Suppressor macrophage treated with lipopolysaccharide for 1 hour (primary cell): ENCODE measurements at regions not wholly inside any gene's neighbourhood (a gene's known extent, or its start where the extent isn't known, plus 50 kb on each side); places are given as distances from the start of the nearest gene placed in this dataset.
"Not testable (repeated sequence)": the region's sequence is repeated elsewhere in the genome, so short reads cannot be mapped to it uniquely, and the experiment has no call there.

Source experiments
- DNase-seq, 3 donors: peaks; one replicate each; pipeline ENCODE4 v3.0.0-alpha.2; 2020 to 2022

DNA sequence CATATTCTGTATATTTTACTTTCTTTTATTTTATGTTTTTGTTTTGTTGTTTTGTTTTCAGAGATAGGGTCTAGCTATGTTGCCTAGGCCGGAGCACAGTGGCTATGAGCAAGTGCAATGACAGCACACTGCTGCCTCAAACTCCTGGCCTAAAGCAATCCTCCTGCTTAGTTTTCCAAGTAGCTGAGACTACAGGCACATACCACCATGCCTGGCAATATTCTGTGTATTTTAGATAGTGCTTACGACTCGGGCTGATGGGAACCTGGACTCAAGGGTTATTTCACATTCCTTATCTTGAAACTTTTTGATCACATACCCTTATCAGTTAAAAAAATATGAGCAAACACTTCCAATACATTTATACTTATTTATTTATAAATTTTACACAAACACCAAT is 119.0 kb upstream of the STARD4 start:
- DNase-seq, result no peak

GRCh38 chr5:111628901-111629300 is 116.6 kb upstream of the STARD4 start:
- DNase-seq, result no peak

GRCh38 chr5:111627862-111628261 is 115.5 kb upstream of the STARD4 start:
- DNase-seq, result peak in 2 of 3 donors; percentile 16 to 49

GRCh38 chr5:111626473-111627148 is 114.3 kb upstream of the STARD4 start:
- no peak for DNase-seq

GRCh38 chr5:111618623-111619271 is 106.4 kb upstream of the STARD4 start:
- no peak for DNase-seq

DNA sequence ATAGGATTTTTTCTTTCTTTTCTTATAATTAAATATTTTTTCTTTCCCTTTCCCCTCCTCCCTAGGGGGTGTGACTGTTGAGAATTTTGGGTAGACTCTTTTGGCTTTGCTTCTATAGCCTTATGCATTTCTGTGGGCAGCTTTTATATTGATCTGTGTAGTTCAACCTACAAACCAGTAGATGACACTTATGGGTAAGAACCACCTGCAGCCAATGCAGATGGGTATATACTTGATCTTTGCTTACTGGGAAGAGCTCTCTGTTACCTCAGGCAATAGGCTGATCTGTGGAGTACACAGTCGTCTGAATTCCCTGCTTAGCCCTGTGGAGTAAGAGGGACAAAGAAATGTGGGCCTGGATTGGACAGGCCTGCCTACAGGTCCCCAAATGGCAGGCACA is 102.7 kb upstream of the STARD4 start:
- no peak for DNase-seq

GRCh38 chr5:111612013-111612630 is 99.8 kb upstream of the STARD4 start:
- DNase-seq, result not testable (repeated sequence)

GRCh38 chr5:111606194-111606593 is 93.9 kb upstream of the STARD4 start:
- DNase-seq, result no peak

GRCh38 chr5:111603446-111603827 is 91.1 kb upstream of the STARD4 start:
- DNase-seq, result no peak

DNA sequence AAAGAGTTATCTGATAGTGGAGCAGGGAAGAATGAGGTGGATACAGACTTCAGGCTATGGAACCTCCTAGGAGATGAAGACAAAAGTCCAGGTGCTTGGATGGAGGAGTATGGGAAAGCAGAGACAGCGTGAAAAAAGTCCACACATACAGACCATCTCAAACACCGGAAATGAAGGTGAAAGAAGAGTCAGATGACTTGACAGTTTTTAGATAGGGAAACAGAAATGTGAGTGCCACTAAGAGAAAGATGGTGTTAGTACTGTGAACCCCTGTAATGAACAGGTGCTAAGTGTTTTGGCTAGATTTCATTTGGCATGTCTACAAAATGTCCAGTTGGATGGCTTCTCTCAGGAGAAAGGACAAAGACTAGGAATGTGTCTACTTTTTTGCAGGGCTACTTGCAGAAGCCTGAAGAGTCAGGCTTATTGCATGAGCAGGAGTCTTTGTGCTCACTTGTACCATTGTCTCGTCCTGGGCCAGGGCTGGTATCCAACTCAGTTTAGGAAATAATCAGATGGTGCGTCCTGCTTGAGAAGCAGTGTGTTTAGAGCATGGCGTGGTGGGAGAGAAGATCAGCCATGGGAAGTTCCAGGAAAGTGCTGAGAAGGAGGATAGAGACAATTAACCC is 90.6 kb upstream of the STARD4 start:
- DNase-seq, result no peak

DNA sequence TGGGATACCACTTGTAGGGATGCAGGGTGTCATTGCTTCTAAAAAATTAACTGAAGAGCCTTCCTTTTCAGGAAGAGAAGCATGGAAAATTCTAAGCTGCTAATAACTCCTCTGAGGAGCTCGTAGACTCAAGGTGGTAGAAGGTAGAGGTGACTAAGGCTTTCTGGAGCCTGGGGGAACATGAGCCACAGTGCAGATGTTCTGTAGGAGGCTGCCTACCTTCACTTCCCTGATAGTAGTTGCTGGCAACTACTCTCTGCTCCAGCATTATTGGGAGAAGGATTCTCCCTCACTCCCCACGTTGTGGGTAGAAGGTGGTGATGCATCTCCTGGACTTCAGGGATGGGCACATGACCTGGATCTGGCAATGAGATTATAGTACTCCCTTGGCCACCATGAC is 86.7 kb upstream of the STARD4 start:
- no peak for DNase-seq

- no peak for DNase-seq
Observed at GRCh38 chr5:111597491-111597890, 85.2 kb upstream of the STARD4 start.

DNA sequence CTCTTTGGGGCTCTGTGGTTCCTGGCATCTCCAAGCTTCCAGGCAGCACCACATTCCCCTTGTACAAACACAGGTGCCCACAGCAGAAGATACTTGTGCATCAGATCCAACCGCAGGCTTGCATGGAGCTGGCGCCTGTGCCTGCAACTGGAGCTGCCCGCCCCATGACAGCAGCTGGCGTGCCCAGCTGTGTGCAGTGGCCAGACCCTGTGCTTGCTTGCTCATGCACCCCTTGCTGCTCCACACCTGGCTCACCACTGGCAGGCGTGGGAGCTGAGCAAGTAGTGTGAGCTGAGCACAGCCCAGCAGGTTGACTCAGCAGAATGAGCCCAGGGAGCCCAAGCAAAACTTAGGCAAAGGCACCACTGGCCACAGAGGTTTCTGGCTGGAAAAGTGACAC is 84.4 kb upstream of the STARD4 start:
- no peak for DNase-seq

GRCh38 chr5:111595425-111595824 is 83.1 kb upstream of the STARD4 start:
- DNase-seq, result no peak

DNA sequence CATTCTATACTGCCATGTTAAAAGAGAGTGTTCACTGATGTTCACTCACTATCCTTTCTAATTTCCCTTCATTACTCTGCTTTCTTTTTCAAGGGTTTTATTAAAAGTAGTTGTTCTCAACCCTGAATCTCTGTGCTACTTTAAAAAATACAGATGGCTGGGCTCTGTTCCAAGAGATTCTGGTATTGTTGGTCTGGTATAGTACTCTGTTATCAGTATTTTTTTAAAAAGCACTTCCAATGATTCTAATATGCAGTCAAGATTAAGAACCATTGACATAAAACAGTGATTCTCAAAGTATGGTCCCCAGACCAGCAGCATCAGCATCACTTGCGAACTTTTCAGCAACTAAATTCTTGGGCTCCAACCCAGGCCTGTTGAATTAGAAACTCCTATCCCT is 77.0 kb upstream of the STARD4 start:
- DNase-seq, result no peak

DNA sequence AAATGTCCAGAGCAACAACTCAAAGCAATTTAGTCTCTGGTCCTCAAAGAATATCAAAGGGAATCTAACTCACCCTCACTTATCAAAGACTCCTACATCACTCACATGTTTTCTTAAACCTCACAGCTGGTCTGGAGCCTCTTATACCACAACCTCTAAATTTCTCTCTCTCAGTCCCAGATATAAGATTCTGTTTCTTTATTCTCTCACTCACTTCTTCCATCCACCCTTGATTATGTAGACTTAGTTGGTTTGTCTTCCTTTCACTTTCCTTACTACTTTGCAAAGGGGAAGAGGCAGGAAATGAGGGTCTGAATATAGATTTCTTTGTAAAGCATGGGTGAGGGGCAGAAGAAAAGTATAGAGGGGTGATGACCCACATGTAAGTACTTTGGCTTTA is 75.4 kb upstream of the STARD4 start:
- no peak for DNase-seq

DNA sequence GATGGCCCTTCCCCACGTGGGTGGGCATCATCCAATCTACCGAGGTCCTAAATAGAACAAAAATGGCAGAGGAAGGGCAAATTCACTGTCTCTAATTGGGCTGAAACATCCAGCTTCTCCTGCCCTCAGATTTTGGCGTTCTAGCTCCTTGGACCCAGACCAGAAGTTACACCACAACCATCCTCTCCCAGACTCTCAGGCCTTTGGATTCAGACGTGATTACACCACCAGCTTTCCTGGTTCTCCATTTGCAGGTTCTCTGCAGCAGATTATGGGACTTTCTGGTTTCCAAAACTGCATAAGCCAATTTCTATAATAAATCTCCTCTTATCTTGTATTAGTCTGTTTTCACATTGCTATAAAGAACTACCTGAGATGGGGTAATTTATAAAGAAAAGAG is 73.6 kb upstream of the STARD4 start:
- DNase-seq, result no peak

- no peak for DNase-seq
Observed at GRCh38 chr5:111585291-111585690, 73.0 kb upstream of the STARD4 start.

DNA sequence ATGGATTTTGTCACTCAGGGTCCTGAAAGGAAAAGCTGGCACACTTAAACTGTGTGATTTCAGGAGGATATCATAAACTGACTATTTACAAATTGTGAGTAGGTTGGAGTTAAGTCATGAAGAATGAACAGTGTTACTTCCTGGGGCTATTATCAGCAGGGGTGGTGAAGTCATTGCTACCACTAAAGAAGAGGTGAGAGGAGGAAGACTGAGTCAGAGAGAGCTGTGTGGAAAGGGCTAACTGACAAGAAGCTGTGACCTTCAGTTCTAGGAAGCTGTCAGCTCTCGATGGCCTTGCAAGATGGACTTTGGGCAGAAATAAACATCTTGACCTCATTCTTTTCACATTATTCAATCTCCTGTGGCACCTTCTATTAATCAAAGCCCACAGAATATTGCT is 72.3 kb upstream of the STARD4 start:
- peak; percentile 83 to 89 (median 87) for DNase-seq

DNA sequence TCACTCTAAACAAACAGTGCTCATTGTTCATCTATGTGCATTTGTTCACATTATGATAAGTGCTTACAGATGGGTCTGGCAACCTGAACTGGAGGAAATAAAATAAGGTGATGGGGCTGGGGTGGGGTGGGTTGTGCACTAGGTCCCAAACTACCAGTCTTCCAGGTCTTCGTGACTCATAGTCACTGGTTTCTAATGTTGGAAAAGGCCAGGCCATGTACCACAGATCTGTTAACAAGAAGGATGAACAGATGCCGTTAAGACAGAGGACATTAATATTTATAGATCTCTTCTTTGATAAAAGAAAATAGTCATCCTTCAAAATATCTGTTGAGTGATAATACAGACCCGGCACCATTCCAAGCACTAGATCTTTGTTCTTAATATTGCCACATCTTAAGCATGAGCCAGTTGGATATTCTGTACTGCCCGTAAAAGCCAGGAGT is 71.4 kb upstream of the STARD4 start:
- DNase-seq, result peak in 1 of 3 donors; percentile 18

- DNase-seq, result peak; percentile 70 to 92 (median 85)
Observed at GRCh38 chr5:111582993-111583601, 70.8 kb upstream of the STARD4 start.

- peak; percentile 57 to 83 (median 71) for DNase-seq
Observed at GRCh38 chr5:111582451-111582850, 70.1 kb upstream of the STARD4 start.

GRCh38 chr5:111580956-111581355 is 68.6 kb upstream of the STARD4 start:
- DNase-seq, result peak; percentile 81 to 97 (median 92)
